ENCODE measurements at regions not wholly inside any gene's neighbourhood (a gene's known extent, or its start where the extent isn't known, plus 50 kb on each side); places are given as distances from the start of the nearest gene placed in this dataset.

GRCh38 chr13:22200440-22200839 is 529.6 kb downstream of the FGF9 start:
- H3K27ac ChIP-seq (ENCODE audit: low read depth, low read length, severe bottlenecking), result no peak overlapping the region
- no peaks in the 10 kb centered on the region for H3K4me1 ChIP-seq (ENCODE audit: control insufficient read depth, insufficient read depth, low read length, poor library complexity, severe bottlenecking)
- no peaks in the 10 kb centered on the region for H3K36me3 ChIP-seq (ENCODE audit: control insufficient read depth, insufficient read depth, low read length)
- WGBS, 2 experiments (ENCODE audit: insufficient coverage in 2 of 2), result 100% methylated on average over 1 of the region's 1 CpG; no CpG with 5 or more reads in 1 of the 2 experiments
- no peaks in the 10 kb centered on the region for H3K9me3 ChIP-seq (ENCODE audit: control insufficient read depth, low read length)
- no peak overlapping the region for H3K4me3 ChIP-seq (ENCODE audit: extremely low read depth, insufficient read depth, low read length, poor library complexity, severe bottlenecking)

GRCh38 chr13:22201375-22201925 is 530.6 kb downstream of the FGF9 start:
- Histone ChIP-seq H3K4me3 (ENCODE audit: extremely low read depth, insufficient read depth, low read length, poor library complexity, severe bottlenecking) (no peak overlapping the region), H3K36me3 (ENCODE audit: control insufficient read depth, insufficient read depth, low read length) (no peaks in the 10 kb centered on the region), H3K9me3 (ENCODE audit: control insufficient read depth, low read length) (no peaks in the 10 kb centered on the region), H3K4me1 (ENCODE audit: control insufficient read depth, insufficient read depth, low read length, poor library complexity, severe bottlenecking) (no peaks in the 10 kb centered on the region), H3K27ac (ENCODE audit: low read depth, low read length, severe bottlenecking) (no peak overlapping the region)
- 83% methylated on average over 1 of the region's 2 CpGs; no CpG with 5 or more reads in 1 of the 2 experiments for WGBS, 2 experiments (ENCODE audit: insufficient coverage in 2 of 2)

- Histone ChIP-seq H3K36me3 (ENCODE audit: control insufficient read depth, insufficient read depth, low read length) (no peaks in the 10 kb centered on the region), H3K4me3 (ENCODE audit: extremely low read depth, insufficient read depth, low read length, poor library complexity, severe bottlenecking) (no peak overlapping the region), H3K9me3 (ENCODE audit: control insufficient read depth, low read length) (no peaks in the 10 kb centered on the region), H3K4me1 (ENCODE audit: control insufficient read depth, insufficient read depth, low read length, poor library complexity, severe bottlenecking) (no peaks in the 10 kb centered on the region), H3K27ac (ENCODE audit: low read depth, low read length, severe bottlenecking) (no peak overlapping the region)
- WGBS, 2 experiments (ENCODE audit: insufficient coverage in 2 of 2), result 68 to 84% methylated on average over 8 of the region's 14 CpGs
Measured at GRCh38 chr13:22210134-22210930, 539.5 kb downstream of the FGF9 start.

- no peaks in the 10 kb centered on the region for H3K4me1 ChIP-seq (ENCODE audit: control insufficient read depth, insufficient read depth, low read length, poor library complexity, severe bottlenecking)
- WGBS, 2 experiments (ENCODE audit: insufficient coverage in 2 of 2), result 90% methylated on average over 9 to 14 of the region's 14 CpGs
Measured at GRCh38 chr13:22211876-22212275, 541.0 kb downstream of the FGF9 start.

GRCh38 chr13:22212576-22212975 is 541.7 kb downstream of the FGF9 start:
- Histone ChIP-seq H3K27ac (ENCODE audit: low read depth, low read length, severe bottlenecking) (no peak overlapping the region), H3K9me3 (ENCODE audit: control insufficient read depth, low read length) (no peaks in the 10 kb centered on the region), H3K4me3 (ENCODE audit: extremely low read depth, insufficient read depth, low read length, poor library complexity, severe bottlenecking) (no peak overlapping the region), H3K36me3 (ENCODE audit: control insufficient read depth, insufficient read depth, low read length) (no peaks in the 10 kb centered on the region), H3K4me1 (ENCODE audit: control insufficient read depth, insufficient read depth, low read length, poor library complexity, severe bottlenecking) (no peaks in the 10 kb centered on the region)
- 95 to 96% methylated on average over 8 to 9 of the region's 10 CpGs for WGBS, 2 experiments (ENCODE audit: insufficient coverage in 2 of 2)

More at GRCh38 chr13:22211876-22212275, 541.0 kb downstream of the FGF9 start:
- no peaks in the 10 kb centered on the region for H3K36me3 ChIP-seq (ENCODE audit: control insufficient read depth, insufficient read depth, low read length)
- no peak overlapping the region for H3K27ac ChIP-seq (ENCODE audit: low read depth, low read length, severe bottlenecking)
- H3K4me3 ChIP-seq (ENCODE audit: extremely low read depth, insufficient read depth, low read length, poor library complexity, severe bottlenecking), result no peak overlapping the region
- H3K9me3 ChIP-seq (ENCODE audit: control insufficient read depth, low read length), result no peaks in the 10 kb centered on the region

GRCh38 chr13:22214184-22214583 is 543.3 kb downstream of the FGF9 start:
- Histone ChIP-seq H3K36me3 (ENCODE audit: control insufficient read depth, insufficient read depth, low read length) (no peaks in the 10 kb centered on the region), H3K27ac (ENCODE audit: low read depth, low read length, severe bottlenecking) (no peak overlapping the region), H3K4me3 (ENCODE audit: extremely low read depth, insufficient read depth, low read length, poor library complexity, severe bottlenecking) (no peak overlapping the region), H3K4me1 (ENCODE audit: control insufficient read depth, insufficient read depth, low read length, poor library complexity, severe bottlenecking) (no peaks in the 10 kb centered on the region), H3K9me3 (ENCODE audit: control insufficient read depth, low read length) (no peaks in the 10 kb centered on the region)
- WGBS, 2 experiments (ENCODE audit: insufficient coverage in 2 of 2), result no CpG with 5 or more reads among the region's 3 CpGs

- Histone ChIP-seq H3K4me3 (ENCODE audit: extremely low read depth, insufficient read depth, low read length, poor library complexity, severe bottlenecking) (no peak overlapping the region), H3K36me3 (ENCODE audit: control insufficient read depth, insufficient read depth, low read length) (no peaks in the 10 kb centered on the region), H3K27ac (ENCODE audit: low read depth, low read length, severe bottlenecking) (no peak overlapping the region), H3K4me1 (ENCODE audit: control insufficient read depth, insufficient read depth, low read length, poor library complexity, severe bottlenecking) (no peaks in the 10 kb centered on the region), H3K9me3 (ENCODE audit: control insufficient read depth, low read length) (no peaks in the 10 kb centered on the region)
- 99 to 100% methylated on average over 3 to 4 of the region's 4 CpGs for WGBS, 2 experiments (ENCODE audit: insufficient coverage in 2 of 2)
Measured at GRCh38 chr13:22218797-22219196, 547.9 kb downstream of the FGF9 start.

- no peaks in the 10 kb centered on the region for H3K9me3 ChIP-seq (ENCODE audit: control insufficient read depth, low read length)
- WGBS, 2 experiments (ENCODE audit: insufficient coverage in 2 of 2), result 81 to 100% methylated on average over 2 of the region's 2 CpGs
- H3K27ac ChIP-seq (ENCODE audit: low read depth, low read length, severe bottlenecking), result no peak overlapping the region
- H3K4me1 ChIP-seq (ENCODE audit: control insufficient read depth, insufficient read depth, low read length, poor library complexity, severe bottlenecking), result no peaks in the 10 kb centered on the region
- no peak overlapping the region for H3K4me3 ChIP-seq (ENCODE audit: extremely low read depth, insufficient read depth, low read length, poor library complexity, severe bottlenecking)
- H3K36me3 ChIP-seq (ENCODE audit: control insufficient read depth, insufficient read depth, low read length), result no peaks in the 10 kb centered on the region
Measured at GRCh38 chr13:22219709-22220108, 548.8 kb downstream of the FGF9 start.

GRCh38 chr13:22220151-22221135 is 549.6 kb downstream of the FGF9 start:
- H3K4me3 ChIP-seq (ENCODE audit: extremely low read depth, insufficient read depth, low read length, poor library complexity, severe bottlenecking), result no peak overlapping the region
- H3K27ac ChIP-seq (ENCODE audit: low read depth, low read length, severe bottlenecking), result no peak overlapping the region
- 88 to 95% methylated on average over 15 to 16 of the region's 17 CpGs for WGBS, 2 experiments (ENCODE audit: insufficient coverage in 2 of 2)
- H3K9me3 ChIP-seq (ENCODE audit: control insufficient read depth, low read length), result no peaks in the 10 kb centered on the region
- no peaks in the 10 kb centered on the region for H3K36me3 ChIP-seq (ENCODE audit: control insufficient read depth, insufficient read depth, low read length)
- no peaks in the 10 kb centered on the region for H3K4me1 ChIP-seq (ENCODE audit: control insufficient read depth, insufficient read depth, low read length, poor library complexity, severe bottlenecking)

GRCh38 chr13:22223411-22223810 is 552.5 kb downstream of the FGF9 start:
- H3K4me3 ChIP-seq (ENCODE audit: extremely low read depth, insufficient read depth, low read length, poor library complexity, severe bottlenecking), result no peak overlapping the region
- H3K4me1 ChIP-seq (ENCODE audit: control insufficient read depth, insufficient read depth, low read length, poor library complexity, severe bottlenecking), result no peaks in the 10 kb centered on the region
- H3K9me3 ChIP-seq (ENCODE audit: control insufficient read depth, low read length), result no peaks in the 10 kb centered on the region
- H3K36me3 ChIP-seq (ENCODE audit: control insufficient read depth, insufficient read depth, low read length), result no peaks in the 10 kb centered on the region
- 86 to 95% methylated on average over 6 to 7 of the region's 8 CpGs for WGBS, 2 experiments (ENCODE audit: insufficient coverage in 2 of 2)
- no peak overlapping the region for H3K27ac ChIP-seq (ENCODE audit: low read depth, low read length, severe bottlenecking)

Measured in mesodermal cell (in vitro differentiated cells).